Transverse colon (tissue), 3 donors: ENCODE measurements at regions not wholly inside any gene's neighbourhood (a gene's known extent, or its start where the extent isn't known, plus 50 kb on each side); places are given as distances from the start of the nearest gene placed in this dataset.

ENCODE experiments used
- CTCF ChIP-seq, 5 experiments: fragments of 200-600 bp in 3 of 5; fragments of 450-650 bp in 2 of 5; sonication (generic) in 3 of 5; IDR thresholded peaks; 1 replicate in 2 of 5; 2 replicates in 3 of 5; pipeline ENCODE4 v1.5.1; 2016 to 2017; ENCODE audit warnings: antibody characterized with exemption in 5 of 5, inconsistent platforms in 3 of 5, mild to moderate bottlenecking in 2 of 5, moderate library complexity in 1 of 5
- POLR2A ChIP-seq: fragments of 450-650 bp; IDR thresholded peaks from one replicate; pipeline ENCODE4 v1.6.1; 2016; ENCODE audit warnings: antibody characterized with exemption, mild to moderate bottlenecking, moderate library complexity

- TF ChIP-seq POLR2A (no peak), CTCF (IDR thresholded peaks at IDR 0.05) (no peak)
Measured at GRCh38 chr13:57311009-57311586, 144.1 kb downstream of the PRR20E start.
